HepG2 (cell line): ENCODE measurements at regions not wholly inside any gene's neighbourhood (a gene's known extent, or its start where the extent isn't known, plus 50 kb on each side); places are given as distances from the start of the nearest gene placed in this dataset.
"Not testable (repeated sequence)": the region's sequence is repeated elsewhere in the genome, so short reads cannot be mapped to it uniquely, and the experiment has no call there.

Experiments
- BORCS8-MEF2B ChIP-seq: sonication (generic); formaldehyde crosslinking; IDR thresholded peaks from 2 replicates; pipeline ENCODE4 v1.8.0; 2022; ENCODE audit warnings: mild to moderate bottlenecking, missing genetic modification reagents
- CTCF ChIP-seq: sonication (generic); formaldehyde crosslinking; IDR thresholded peaks from 2 replicates; pipeline ENCODE4 v1.5.0; 2020; ENCODE audit warnings: mild to moderate bottlenecking, missing genetic modification reagents, moderate library complexity
- E2F2 ChIP-seq: sonication (generic); formaldehyde crosslinking; IDR thresholded peaks from 2 replicates; pipeline ENCODE4 v1.4.0; 2020; ENCODE audit warnings: missing genetic modification reagents, borderline replicate concordance
- HCFC1 ChIP-seq: fragments of 150-350 bp; IDR thresholded peaks from 2 replicates; pipeline ENCODE4 v1.6.1; 2014; ENCODE audit warnings: low read depth, low read length
- HNRNPUL1 ChIP-seq: fragments of 200-400 bp; formaldehyde crosslinking; IDR thresholded peaks from 2 replicates; pipeline ENCODE4 v1.6.1; 2017; ENCODE audit warnings: low read depth, mild to moderate bottlenecking, low read length, moderate library complexity
- KLF15 ChIP-seq: sonication (generic); formaldehyde crosslinking; IDR thresholded peaks from 2 replicates; pipeline ENCODE4 v1.8.1; 2023; ENCODE audit warnings: borderline replicate concordance, mild to moderate bottlenecking, inconsistent platforms, missing genetic modification reagents, mixed read lengths
- NR2F2 ChIP-seq: IDR thresholded peaks from 2 replicates; pipeline ENCODE4 v1.6.1; 2012; ENCODE audit warnings: low read depth, inconsistent platforms, borderline replicate concordance
- PBX2 ChIP-seq: IDR thresholded peaks from 2 replicates; pipeline ENCODE4 v1.6.1; 2016; ENCODE audit warnings: control low read depth
- PRPF4 ChIP-seq: fragments of 200-400 bp; formaldehyde crosslinking; IDR thresholded peaks from 2 replicates; pipeline ENCODE4 v1.6.1; 2016; ENCODE audit warnings: low read length, low read depth; ENCODE audit not compliant: poor library complexity, severe bottlenecking
- ZNF619 ChIP-seq: sonication (generic); formaldehyde crosslinking; IDR thresholded peaks from 2 replicates; pipeline ENCODE4 v1.4.0; 2020; ENCODE audit warnings: mild to moderate bottlenecking, missing genetic modification reagents

GRCh38 chr1:120524416-120524815, 109.6 kb downstream of the NBPF8 start:
- not testable (repeated sequence) for TF ChIP-seq ZNF619 (CRISPR knock-in tag); HCFC1; E2F2 (CRISPR knock-in tag); HNRNPUL1; NR2F2; PBX2 (CRISPR knock-in tag); CTCF; BORCS8-MEF2B (CRISPR knock-in tag); PRPF4; KLF15 (CRISPR knock-in tag)
